SK-N-DZ (cell line): ENCODE measurements at regions not wholly inside any gene's neighbourhood (a gene's known extent, or its start where the extent isn't known, plus 50 kb on each side); places are given as distances from the start of the nearest gene placed in this dataset.

Source experiments
- DNase-seq: peaks from one replicate; pipeline ENCODE4 v3.0.0-alpha.2; 2015; ENCODE audit warnings: low spot score

DNA sequence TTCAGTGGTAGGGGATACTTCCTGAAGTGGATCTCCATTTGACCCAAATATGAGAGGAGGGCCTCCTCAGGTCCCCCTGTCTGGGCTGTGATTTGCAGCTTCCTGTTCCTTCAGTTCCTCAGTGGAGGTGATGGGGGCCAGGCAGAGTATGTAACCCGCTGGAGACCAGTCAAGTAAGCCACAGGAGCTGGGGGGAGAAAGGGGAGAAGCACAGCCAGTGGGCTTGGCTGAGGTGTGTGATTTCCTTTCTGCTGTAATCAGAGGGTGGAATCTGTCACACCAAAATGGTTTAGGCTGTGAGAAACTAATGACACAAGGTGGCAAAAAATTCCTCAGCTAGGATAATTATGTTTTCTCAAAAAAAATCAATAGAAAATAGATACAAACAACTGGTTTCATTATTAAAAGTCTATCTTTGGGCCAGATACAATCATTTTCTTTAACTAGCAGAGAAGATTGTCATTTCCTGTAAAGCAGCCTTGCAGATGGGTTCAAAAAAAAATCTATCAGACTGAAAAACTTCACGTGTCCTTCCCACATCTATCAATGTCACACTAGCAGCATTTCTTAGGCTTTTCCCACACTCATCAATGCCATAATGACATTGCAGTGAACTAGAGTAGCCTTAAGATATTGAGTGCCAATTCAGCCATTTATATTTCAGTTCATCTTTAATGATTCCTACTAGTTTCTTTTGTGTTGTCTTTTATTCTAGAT lies 1660.3 kb downstream of the EFNB2 start:
- DNase-seq: no peak

DNA sequence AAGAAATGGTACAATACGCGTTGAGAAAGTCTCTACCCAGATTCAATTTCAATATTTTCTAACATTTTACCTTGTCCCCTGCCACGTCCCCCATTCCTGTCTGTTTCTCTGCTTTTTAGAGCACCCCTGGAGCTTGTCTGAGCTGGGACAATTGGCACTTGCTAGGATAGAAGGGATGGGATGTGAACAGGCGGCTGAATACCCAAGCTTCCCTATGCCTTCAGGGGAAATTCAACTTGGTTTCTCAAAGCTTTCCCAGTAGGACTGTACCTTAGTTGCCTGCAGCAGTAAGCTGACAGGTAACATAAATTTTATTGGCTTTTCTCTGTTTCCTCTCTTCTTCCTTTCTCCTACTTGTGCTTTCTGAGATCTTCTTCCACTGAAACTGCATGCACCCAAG lies 1663.3 kb downstream of the EFNB2 start:
- DNase-seq: no peak

DNA sequence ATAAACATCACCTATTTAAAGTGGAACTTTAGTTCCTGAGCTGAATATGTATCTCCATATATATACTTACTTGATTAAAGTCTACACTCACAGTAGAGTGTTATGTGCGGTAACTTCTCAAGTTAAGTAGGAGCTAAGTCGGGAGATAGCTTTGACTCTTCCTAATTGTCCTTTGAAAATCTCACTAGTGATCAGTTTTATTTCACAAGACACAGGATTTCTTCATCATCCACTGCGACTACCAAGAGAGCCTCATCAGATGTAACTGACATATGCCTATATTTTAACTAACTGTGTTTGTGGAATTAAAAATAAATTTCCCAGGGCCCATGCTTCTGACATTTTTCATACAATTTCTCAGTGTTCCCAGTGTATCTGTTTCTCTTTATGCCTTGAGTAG lies 1664.0 kb downstream of the EFNB2 start:
- no peak for DNase-seq

DNA sequence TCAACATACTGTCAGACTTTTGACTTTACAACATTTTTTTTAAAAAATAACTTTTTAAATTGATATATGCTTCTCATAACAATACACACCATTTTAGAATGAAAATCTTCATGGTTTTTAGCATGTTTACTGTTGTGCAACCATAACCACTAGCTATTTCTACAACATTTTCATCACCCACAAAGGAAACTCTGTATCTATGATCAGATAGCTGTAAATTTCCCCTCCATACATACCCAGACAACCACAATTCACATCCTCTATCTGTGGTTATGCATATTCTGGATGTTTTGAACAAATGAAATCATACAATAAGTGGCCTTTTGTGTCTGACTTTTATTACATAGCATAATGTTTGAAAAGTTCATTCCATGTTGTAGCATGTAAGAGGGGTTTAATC lies 1666.0 kb downstream of the EFNB2 start:
- no peak for DNase-seq

DNA sequence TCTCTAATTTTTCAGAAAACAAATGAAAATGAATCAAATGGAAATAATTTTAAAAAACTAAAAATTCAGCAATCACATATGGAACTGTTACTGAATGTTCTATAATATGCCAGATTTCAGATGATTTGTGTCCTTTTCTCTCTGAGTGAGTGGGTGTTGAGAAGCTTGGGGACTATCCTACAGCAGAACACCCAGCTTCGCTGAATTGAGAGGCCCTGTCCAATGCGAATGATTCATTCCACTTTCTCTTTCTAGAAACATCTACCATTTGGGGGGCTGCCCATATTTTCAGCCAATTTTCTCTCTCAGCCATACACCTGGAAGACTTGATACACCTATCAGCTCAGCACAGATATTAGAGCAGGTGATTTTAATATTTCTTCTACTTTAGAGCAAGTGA lies 1666.7 kb downstream of the EFNB2 start:
- no peak for DNase-seq

DNA sequence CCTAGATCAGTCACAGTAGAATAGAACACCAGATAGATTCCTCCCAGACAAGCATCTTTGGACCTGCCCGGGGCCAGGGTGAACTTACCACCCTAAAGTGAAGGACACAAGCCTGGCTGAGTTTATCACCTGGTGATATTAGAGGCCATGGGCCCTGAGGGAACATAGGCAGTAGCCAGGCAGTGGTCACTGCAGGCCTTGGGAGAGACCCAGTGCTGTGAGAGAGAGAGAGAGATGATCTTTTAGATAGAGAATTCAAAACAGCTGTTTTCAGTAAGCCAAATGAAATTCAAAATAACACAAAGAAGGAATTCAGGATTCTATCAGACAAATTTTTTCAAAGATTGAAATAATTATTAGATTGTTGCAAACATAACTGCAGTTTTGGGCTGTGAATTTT lies 1679.9 kb downstream of the EFNB2 start:
- no peak for DNase-seq

DNA sequence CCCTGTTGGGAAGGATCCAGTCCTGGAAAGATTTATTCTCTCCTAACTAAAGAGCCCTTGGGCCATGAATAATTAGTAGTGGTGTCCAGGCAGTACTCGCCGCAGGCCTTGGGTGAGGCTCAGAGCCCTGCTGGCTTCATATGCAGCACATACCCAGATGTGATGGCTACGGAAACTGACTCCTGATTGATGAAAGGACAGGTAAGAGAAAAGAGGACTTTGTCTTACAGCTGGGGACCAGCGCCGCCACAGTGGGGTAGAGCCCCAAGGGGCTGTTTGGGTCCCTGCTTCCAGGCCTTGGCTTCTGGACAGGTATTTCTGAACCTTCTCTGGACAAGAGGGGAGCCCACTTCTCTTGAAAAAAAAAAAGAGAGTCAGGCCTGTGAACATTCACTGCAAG lies 1680.8 kb downstream of the EFNB2 start:
- DNase-seq: no peak

DNA sequence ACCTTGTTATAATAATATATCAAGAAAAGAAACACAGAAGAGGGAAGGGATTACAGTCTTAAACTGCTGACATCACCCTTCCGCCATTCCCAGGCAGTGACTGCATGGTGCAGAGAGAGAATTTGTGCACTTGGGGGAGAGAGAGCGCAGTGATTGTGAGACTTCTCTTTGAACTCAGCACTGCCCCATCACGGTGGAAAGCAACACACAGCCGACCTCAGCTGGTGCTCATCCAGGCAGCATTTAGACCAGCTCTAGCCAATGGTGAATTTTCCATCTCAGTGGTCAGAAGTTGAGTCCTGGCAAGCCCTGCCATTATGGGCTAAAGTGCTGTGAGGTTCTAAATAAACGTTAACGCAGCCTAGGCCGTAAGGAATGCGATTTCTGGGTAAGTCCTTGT lies 1681.5 kb downstream of the EFNB2 start:
- DNase-seq: no peak

DNA sequence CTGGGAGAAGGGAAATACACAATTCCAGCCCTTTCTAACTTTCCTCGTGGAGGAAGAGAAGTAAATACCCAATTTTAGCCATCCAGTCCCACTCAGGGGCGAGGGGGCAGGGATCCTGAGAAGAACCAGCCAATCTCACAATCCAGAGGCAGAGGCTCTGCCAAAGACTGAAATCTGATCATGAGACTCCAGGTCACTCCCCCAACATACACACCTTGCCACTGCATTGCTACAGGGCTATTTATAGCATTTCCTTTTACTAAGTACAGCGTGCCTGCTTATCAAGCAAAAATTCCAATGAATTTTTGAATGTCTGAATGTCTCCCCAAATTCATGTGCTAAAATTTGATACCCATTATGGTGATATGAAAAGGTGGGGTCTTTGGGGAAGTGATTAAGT lies 1687.5 kb downstream of the EFNB2 start:
- no peak for DNase-seq

DNA sequence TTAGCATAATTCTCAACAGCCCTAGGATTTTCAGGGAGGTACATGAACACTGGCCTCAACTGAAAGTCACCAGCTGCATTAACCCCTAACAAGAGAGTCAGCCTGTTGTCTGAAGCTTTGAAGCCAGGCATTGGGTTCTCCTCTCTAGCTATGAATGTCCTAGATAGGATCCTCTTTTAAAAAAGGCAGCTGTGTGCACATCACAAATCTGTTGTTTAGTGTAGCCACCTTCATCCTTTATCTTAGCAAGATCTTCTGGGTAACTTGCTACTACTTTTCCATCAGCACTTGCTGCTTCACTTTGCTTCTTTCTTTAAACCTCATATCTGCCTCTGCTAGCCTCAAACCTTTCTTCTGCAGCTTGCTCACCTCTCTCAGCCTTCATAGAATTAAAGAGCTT lies 1692.1 kb downstream of the EFNB2 start:
- no peak for DNase-seq

DNA sequence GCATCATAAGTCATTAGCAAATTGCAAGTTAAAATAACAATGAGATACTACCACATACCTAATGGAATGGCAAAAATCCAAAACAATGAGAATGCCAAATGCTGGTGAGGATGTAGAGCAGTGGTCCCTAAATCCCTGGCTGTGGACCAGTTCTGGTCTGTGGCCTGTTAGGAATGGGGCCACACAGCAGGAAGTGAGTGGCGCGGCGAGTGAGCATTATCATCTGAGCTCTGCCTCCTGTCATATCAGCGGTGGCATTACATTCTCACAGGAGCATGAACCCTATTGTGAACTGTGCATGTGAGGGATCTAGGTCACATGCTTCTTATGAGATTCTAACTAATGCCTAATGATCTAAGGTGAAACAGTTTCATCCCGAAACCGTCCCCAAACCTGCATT lies 1694.4 kb downstream of the EFNB2 start:
- no peak for DNase-seq

DNA sequence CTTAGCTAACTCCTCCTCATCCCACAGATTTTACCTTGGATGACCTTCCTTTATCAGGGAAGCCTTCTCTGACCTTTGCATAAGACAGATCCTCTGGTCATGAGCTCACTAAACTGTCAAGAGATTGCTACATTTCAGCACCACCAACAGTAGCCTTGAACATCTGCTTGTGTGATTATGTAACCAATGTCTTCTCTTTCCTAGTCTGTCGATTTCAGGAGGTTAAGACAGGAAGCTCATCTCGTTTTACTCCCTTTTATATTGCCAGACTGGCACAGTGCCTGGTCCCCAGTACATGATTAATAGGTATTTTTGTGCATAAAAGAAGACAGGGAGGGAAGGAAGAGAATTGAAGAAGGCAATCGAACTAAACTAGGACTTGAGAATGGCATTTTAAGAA lies 1697.7 kb downstream of the EFNB2 start:
- no peak for DNase-seq

DNA sequence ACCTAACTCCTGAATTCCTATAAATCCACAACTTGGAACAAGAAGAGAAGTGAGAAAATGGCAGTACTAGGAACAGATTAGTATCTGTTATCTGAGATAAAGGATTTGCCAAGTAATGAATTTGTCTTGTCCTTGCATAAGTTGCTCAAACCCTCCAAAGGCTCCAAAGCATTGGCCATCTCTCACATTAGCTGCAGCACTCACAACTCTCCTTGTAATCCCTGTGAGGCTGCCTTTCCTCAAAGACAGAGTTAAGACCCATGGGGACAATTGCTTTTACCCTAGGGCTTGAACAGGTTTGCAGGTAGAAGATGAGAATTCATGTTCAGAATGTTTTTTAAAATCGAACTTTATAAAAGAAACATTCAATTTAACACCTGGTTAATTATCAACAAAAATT lies 1702.2 kb downstream of the EFNB2 start:
- no peak for DNase-seq

DNA sequence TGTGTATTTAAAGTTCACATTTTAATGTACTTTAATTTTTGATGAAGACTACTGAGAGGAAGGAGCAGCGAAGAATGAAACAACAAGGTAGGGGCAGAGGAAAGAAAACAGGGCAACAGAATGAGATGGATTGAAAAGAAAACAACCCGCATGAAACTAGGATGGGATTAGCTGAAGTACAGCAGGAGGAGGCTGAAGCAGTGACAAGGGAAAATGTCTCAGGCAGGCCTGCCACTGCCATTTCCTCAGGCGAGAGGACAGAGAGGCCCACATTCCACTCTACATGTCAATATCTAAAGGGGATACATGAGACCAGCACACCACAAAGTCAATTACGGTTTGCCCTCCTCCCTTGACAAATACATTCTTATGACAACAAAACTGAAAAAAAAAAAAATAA lies 1703.2 kb downstream of the EFNB2 start:
- no peak for DNase-seq

DNA sequence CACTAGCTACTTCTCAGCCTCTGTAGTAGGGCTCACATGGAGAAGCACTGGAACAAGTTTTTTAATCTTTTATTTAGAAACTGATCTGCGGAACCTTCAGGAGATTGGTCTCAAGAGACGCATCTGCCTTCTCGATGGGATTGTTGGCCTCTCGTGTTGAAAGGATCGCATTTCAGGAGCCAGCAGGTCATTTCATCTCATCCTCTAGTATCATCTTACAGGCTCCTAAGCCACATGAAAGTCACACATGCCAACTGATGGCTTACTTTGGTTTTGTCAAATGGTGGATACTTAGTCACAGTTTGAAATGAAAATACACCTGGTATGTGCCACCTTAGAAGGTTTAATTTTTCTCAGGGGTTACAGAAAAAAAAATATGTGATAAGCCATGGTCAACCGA lies 1703.6 kb downstream of the EFNB2 start:
- DNase-seq: peak; percentile 17

DNA sequence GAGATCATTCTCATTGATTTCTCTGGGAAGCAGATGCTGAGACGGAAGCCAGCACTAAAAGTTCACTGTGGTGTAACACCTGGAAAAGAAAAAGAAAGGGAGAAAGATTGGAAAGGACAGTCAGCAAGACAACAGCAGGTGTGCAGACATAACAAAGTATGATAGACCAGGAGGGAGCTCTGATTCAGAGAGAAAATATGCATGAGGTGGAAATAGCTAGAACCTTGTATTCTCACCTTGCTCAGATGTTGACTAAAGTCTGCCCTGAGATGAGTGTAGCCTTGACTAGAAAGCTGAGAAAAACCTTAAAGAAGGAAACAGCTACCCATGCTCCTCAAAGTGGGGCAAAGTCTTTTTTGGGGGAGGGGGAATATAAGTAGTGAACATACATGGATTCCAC lies 1711.8 kb downstream of the EFNB2 start:
- DNase-seq: no peak

DNA sequence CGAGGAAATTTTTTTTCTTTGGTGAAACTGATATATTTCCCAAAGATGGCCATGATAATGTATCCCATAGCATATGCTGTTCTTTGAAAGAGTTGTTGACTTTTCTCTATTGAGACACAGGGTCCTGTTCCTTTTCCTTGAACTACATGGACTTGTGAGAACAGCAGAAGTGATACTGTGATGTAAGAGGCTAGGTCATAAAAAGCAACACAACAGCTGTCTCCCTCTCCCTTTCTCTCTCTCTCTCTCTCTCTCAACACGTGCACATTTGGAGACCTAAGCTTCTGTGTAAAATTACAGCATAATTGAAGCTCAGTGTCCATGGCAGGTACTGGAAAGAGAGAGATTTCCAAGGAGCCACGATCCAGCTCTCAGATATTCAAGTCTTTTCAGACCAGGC lies 1712.4 kb downstream of the EFNB2 start:
- DNase-seq: no peak

DNA sequence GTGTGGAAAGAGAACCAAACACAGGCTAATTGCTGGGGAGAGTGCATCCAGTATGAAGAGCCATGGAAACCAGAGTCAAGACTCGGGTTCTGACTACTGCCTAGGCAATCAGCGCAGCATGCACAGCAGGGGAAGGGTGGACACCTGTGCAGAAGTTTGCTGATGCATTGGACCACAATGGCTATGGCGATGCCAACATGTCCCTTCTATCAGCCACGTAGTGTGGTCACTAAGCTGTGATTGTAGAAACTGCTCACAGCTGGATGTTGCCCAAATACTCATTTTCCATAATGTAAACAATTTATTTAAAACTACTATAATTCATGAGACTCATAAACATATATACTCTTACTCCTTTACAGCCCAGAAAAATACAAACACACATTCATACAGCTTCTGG lies 1718.2 kb downstream of the EFNB2 start:
- DNase-seq: no peak

DNA sequence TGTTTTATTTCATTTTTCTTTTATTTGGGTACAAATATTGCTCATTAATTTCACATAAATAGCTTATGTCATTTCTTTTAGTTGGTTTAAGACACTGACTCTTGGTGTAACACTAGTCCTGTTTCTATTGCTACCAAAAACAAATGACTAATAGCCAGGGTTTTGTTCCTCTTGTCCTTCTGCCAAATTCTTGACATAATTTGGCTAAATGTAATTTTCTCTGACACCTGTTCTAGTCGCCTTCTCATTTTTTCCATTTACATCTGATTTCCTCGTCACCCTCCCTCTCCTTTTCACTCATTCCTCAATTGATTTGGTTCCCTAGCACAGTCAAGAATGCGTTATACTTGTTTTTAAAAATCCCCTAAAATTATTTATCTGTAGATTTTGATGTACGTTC lies 1718.7 kb downstream of the EFNB2 start:
- DNase-seq: no peak

DNA sequence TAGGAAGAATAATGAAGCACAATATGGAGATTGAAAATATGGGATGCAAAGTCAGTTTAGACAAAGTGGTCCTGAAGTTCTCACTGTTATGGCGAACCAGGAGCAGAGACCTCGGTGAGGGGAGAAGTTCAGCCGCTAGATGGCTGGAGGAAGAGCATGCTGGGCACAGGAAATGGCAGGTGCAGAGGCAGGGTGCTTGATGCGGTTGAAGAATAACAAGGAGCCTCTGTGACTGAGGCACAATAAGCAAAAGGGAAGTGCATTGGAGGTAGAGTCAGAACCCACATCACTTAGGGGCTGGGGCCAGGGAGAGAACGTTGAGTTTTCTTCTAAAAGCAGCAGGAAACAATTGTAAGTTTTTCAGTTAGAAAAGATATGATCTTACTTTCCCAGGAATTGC lies 1725.2 kb downstream of the EFNB2 start:
- no peak for DNase-seq

DNA sequence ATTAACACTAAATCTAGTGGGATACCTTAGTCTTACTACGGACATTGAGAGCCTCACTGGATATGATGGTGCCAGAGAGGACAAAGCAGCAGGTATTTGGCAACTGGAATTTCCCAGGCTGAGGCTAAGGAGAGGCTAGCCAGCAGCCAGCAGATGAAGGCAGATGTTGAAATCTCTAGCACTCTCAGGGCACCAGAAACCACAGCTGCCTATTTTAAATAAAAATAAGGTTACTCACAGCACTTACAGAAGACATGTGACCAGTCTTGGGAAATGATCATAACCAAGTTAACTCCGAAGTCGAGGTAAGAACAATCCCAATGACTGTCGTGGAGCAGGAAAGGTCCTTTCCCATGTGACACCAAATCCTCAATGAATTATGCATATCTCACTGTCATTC lies 1726.0 kb downstream of the EFNB2 start:
- DNase-seq: no peak

DNA sequence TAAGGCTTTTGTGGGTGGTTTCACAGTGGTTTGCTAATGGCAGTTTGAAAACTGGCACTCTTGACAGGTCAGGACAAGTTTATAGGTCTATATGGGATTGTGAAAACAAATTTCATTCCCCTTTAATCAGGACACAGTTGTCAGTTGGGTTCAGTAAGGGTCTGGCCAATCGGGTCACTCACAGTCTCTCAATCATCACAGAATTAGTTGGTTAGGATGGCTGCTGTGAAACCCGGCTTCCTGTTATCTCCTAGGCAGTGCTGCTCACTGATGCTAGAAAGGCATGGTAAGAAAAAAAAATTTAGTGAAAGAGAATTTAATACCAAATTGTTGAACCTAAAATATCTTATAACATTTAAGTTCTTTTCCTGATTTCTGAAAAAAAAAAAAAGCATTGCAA lies 1730.1 kb downstream of the EFNB2 start:
- DNase-seq: no peak

DNA sequence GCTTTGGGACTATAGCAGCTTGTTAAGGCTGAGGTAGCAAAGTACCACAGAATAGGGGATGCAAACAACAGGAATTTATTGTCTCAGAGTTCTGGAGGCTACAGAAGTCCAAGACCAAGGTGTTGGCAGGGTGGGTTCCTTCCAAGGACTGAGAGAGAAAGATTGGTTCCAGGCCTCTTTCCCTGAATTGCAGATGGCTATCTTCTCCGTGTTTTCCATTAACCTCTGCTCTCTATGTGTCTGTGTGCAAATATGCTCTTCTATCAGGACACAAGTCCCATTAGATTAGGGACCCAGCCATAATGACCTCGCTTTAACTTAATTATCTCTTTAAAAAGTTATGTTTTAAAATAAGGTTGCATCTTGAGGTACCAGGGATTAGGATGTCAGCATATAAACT lies 1732.9 kb upstream of the SLC10A2 start:
- peak; percentile 91 for DNase-seq

DNA sequence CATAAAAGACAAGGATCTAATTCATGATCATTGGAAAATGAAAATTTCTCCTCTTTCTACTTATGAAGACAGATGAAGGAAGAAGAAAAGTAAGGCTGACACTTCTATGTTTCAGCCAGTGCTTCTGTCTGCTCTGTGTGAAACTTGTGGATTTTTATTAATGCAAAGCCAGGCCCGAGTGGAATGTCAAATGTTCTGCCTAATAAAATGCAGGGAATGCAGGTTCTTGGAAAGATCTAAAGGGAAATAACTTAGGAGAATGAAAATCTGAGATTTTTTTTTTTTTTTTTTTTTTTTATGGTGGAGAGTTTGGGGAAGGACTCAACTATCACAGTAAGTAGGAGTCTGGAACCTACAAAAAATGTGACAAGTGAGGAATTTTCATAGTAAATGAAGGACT lies 1732.3 kb upstream of the SLC10A2 start:
- no peak for DNase-seq
